ENCODE measurements at regions not wholly inside any gene's neighbourhood (a gene's known extent, or its start where the extent isn't known, plus 50 kb on each side); places are given as distances from the start of the nearest gene placed in this dataset.

- Mint-ChIP-seq H3K36me3 (no peaks in the 10 kb centered on the region), H3K9me3 (peaks cover 7 to 17% of the 10 kb centered on the region in 2 donors), H3K27ac (no peak overlapping the region), H3K4me3 (no peak overlapping the region), H3K4me1 (no peaks in the 10 kb centered on the region), H3K27me3 (ENCODE audit: low read depth in 2 of 2) (no peaks in the 10 kb centered on the region)
- TF ChIP-seq, protein P1, sequence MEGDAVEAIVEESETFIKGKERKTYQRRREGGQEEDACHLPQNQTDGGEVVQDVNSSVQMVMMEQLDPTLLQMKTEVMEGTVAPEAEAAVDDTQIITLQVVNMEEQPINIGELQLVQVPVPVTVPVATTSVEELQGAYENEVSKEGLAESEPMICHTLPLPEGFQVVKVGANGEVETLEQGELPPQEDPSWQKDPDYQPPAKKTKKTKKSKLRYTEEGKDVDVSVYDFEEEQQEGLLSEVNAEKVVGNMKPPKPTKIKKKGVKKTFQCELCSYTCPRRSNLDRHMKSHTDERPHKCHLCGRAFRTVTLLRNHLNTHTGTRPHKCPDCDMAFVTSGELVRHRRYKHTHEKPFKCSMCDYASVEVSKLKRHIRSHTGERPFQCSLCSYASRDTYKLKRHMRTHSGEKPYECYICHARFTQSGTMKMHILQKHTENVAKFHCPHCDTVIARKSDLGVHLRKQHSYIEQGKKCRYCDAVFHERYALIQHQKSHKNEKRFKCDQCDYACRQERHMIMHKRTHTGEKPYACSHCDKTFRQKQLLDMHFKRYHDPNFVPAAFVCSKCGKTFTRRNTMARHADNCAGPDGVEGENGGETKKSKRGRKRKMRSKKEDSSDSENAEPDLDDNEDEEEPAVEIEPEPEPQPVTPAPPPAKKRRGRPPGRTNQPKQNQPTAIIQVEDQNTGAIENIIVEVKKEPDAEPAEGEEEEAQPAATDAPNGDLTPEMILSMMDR (IDR thresholded peaks at IDR 0.05), result no peak
- no peak for ATAC-seq
- Histone ChIP-seq H3K4me3 (ENCODE audit: low read length) (no peak overlapping the region), H3K9me3 (ENCODE audit: control insufficient read depth, insufficient read depth, low read length) (no peaks in the 10 kb centered on the region), H3K27me3 (ENCODE audit: control insufficient read depth, insufficient read depth, low read length) (no peaks in the 10 kb centered on the region), H3K4me1 (ENCODE audit: control insufficient read depth, insufficient read depth, low read length) (no peaks in the 10 kb centered on the region), H3K36me3 (ENCODE audit: control insufficient read depth, insufficient read depth, low read length) (no peaks in the 10 kb centered on the region), H3K27ac (ENCODE audit: low read length) (no peak overlapping the region)
- intact Hi-C loops (cut with micrococcal nuclease), result no loop called here
- no peak for DNase-seq
- WGBS (ENCODE audit: insufficient coverage), result 100% methylated on average over 1 of the region's 1 CpG
Measured at GRCh38 chr2:78237704-78238103, 715.5 kb upstream of the LRRTM4 start.

- Mint-ChIP-seq H3K27ac (no peak overlapping the region), H3K27me3 (ENCODE audit: low read depth in 2 of 2) (no peaks in the 10 kb centered on the region), H3K36me3 (peaks cover 12% of the 10 kb centered on the region), H3K4me1 (no peaks in the 10 kb centered on the region), H3K4me3 (no peak overlapping the region), H3K9me3 (peaks cover 14 to 28% of the 10 kb centered on the region in 2 donors)
- H3K27me3 ChIP-seq (ENCODE audit: control insufficient read depth, insufficient read depth, low read length), result no peaks in the 10 kb centered on the region
- H3K27ac ChIP-seq (ENCODE audit: low read length), result no peak overlapping the region
- no peaks in the 10 kb centered on the region for H3K9me3 ChIP-seq (ENCODE audit: control insufficient read depth, insufficient read depth, low read length)
- no peak for DNase-seq
- no peaks in the 10 kb centered on the region for H3K36me3 ChIP-seq (ENCODE audit: control insufficient read depth, insufficient read depth, low read length)
- WGBS (ENCODE audit: insufficient coverage), result 83% methylated on average over 3 of the region's 4 CpGs
- intact Hi-C loops (cut with micrococcal nuclease), result no loop called here
- no peak for ATAC-seq
- no peak overlapping the region for H3K4me3 ChIP-seq (ENCODE audit: low read length)
- TF ChIP-seq, protein P1 (IDR thresholded peaks at IDR 0.05), result no peak
- H3K4me1 ChIP-seq (ENCODE audit: control insufficient read depth, insufficient read depth, low read length), result no peaks in the 10 kb centered on the region
Measured at GRCh38 chr2:78245394-78246135, 723.4 kb upstream of the LRRTM4 start.

DNA sequence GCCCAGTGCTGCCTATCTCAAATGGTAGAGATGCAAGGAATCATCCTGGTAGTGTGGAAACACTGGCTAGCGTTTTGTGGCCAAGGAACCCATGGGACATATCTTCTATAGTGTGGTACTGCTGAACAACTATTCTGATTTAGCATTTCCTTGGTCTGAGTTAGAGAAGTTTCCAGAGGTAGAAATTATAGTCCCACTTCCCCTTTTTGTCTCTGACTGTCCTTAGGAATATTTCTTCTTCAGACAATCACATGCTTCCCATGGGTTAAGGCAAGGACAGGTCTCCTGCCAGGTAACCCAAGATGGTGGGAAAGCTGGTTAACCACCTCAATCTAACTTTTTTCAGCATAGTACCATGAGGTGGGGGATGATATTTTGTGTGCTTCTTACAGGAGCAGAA lies 729.5 kb upstream of the LRRTM4 start:
- WGBS (ENCODE audit: insufficient coverage), result 60% methylated on average over 1 of the region's 1 CpG
- no peak for DNase-seq
- TF ChIP-seq, protein P1 (IDR thresholded peaks at IDR 0.05), result no peak
- ATAC-seq, result no peak
- H3K36me3 Mint-ChIP-seq, result no peaks in the 10 kb centered on the region
- no peak overlapping the region for H3K4me3 Mint-ChIP-seq
- no peak overlapping the region for H3K27ac Mint-ChIP-seq
- H3K36me3 ChIP-seq (ENCODE audit: control insufficient read depth, insufficient read depth, low read length), result no peaks in the 10 kb centered on the region
- no peaks in the 10 kb centered on the region for H3K4me1 ChIP-seq (ENCODE audit: control insufficient read depth, insufficient read depth, low read length)
- peaks cover 12 to 33% of the 10 kb centered on the region in 2 donors for H3K9me3 Mint-ChIP-seq
- H3K27ac ChIP-seq (ENCODE audit: low read length), result no peak overlapping the region
- H3K9me3 ChIP-seq (ENCODE audit: control insufficient read depth, insufficient read depth, low read length), result no peaks in the 10 kb centered on the region
- H3K27me3 Mint-ChIP-seq (ENCODE audit: low read depth in 2 of 2), result no peaks in the 10 kb centered on the region
- no peaks in the 10 kb centered on the region for H3K4me1 Mint-ChIP-seq
- no peaks in the 10 kb centered on the region for H3K27me3 ChIP-seq (ENCODE audit: control insufficient read depth, insufficient read depth, low read length)
- intact Hi-C loops (cut with micrococcal nuclease), result no loop called here
- H3K4me3 ChIP-seq (ENCODE audit: low read length), result no peak overlapping the region

GRCh38 chr2:78260861-78261260 lies 738.7 kb upstream of the LRRTM4 start:
- ATAC-seq (no peak), DNase-seq (no peak)
- intact Hi-C loops (cut with micrococcal nuclease), result no loop called here
- no peaks in the 10 kb centered on the region for H3K4me1 Mint-ChIP-seq
- WGBS (ENCODE audit: insufficient coverage), result 62% methylated on average over 1 of the region's 2 CpGs
- Histone ChIP-seq H3K27ac (ENCODE audit: low read length) (no peak overlapping the region), H3K9me3 (ENCODE audit: control insufficient read depth, insufficient read depth, low read length) (no peaks in the 10 kb centered on the region), H3K27me3 (ENCODE audit: control insufficient read depth, insufficient read depth, low read length) (no peaks in the 10 kb centered on the region), H3K36me3 (ENCODE audit: control insufficient read depth, insufficient read depth, low read length) (no peaks in the 10 kb centered on the region), H3K4me1 (ENCODE audit: control insufficient read depth, insufficient read depth, low read length) (no peaks in the 10 kb centered on the region), H3K4me3 (ENCODE audit: low read length) (no peak overlapping the region)
- H3K36me3 Mint-ChIP-seq, result no peaks in the 10 kb centered on the region
- TF ChIP-seq, protein P1 (IDR thresholded peaks at IDR 0.05), result no peak
- no peaks in the 10 kb centered on the region for H3K27me3 Mint-ChIP-seq (ENCODE audit: low read depth in 2 of 2)
- H3K9me3 Mint-ChIP-seq, result peaks cover 16 to 25% of the 10 kb centered on the region in 2 donors
- H3K27ac Mint-ChIP-seq, result no peak overlapping the region
- H3K4me3 Mint-ChIP-seq, result no peak overlapping the region

Data from natural killer cell (primary cell).